ENCODE measurements at regions not wholly inside any gene's neighbourhood (a gene's known extent, or its start where the extent isn't known, plus 50 kb on each side); places are given as distances from the start of the nearest gene placed in this dataset.
"Not testable (repeated sequence)": the region's sequence is repeated elsewhere in the genome, so short reads cannot be mapped to it uniquely, and the experiment has no call there.

DNA sequence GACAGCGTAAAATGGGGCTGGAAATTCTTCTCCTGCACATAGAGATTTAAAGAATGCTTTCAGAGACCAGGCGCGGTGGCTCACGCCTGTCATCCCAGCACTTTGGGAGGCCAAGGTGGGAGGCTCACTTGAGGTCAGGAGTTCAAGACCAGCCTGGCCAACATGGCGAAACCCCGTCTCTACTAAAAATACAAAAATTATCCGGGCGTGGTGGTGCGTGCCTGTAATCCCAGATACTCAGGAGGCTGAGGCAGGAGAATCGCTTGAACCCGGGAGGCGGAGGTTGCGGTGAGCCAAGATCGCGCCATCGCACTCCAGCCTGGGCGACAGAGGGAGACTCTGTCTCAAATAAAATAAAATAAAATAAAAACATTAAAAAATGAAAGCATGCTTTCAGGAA is 107.4 kb downstream of the CRLF2 start:
- TF ChIP-seq EZH2phosphoT487 (IDR thresholded peaks at IDR 0.05; ENCODE audit: insufficient read depth, low read depth); EZH2 (IDR thresholded peaks at IDR 0.05; ENCODE audit: insufficient read depth, poor library complexity, severe bottlenecking): not testable (repeated sequence)
